GM21528 (cell line): ENCODE measurements at regions not wholly inside any gene's neighbourhood (a gene's known extent, or its start where the extent isn't known, plus 50 kb on each side); places are given as distances from the start of the nearest gene placed in this dataset.
"Not testable (repeated sequence)": the region's sequence is repeated elsewhere in the genome, so short reads cannot be mapped to it uniquely, and the experiment has no call there.

Source experiments
- ATAC-seq: cut with Tn5 transposase; IDR thresholded peaks from one replicate; pipeline ENCODE4 v1.9.1; 2021; ENCODE audit warnings: mild to moderate bottlenecking, moderate library complexity; ENCODE audit not compliant: unreplicated experiment, low FRiP score

DNA sequence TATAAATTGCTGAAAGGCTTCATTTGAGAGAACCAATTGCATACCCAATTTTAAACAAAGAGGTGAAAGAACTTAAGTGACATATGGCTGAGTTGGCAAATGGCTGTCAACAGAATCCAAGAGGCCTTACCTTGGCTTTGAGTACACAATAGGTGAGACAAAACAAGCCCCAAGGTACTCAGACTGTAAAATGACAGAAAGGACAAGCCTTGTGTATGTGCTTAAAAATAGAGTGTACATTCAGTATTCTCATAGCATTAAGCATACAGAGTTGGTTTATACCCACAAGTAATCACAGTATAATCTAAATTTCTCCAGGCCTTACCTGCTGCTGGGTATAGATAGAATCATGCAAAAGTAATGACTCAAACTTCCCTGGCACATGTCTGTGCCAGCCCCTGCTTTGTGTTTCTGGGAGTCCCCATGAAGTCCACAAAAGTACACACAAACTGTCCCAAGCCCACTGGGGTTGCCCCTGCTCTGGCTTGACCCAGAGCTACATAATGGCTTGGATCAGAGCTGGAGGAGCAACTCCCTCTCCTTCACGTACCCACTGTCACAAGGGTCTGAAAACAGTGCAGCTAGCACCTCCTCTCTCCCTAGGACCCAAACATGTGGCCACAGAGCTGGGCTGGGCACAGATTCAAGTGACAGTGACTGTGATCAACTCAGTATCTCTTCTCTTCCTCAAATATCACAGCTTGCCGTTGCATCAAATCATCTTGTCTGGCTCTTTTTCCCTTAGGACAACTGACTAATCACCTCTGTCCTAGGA lies 250.8 kb downstream of the ENC1 start:
- no peak for ATAC-seq

DNA sequence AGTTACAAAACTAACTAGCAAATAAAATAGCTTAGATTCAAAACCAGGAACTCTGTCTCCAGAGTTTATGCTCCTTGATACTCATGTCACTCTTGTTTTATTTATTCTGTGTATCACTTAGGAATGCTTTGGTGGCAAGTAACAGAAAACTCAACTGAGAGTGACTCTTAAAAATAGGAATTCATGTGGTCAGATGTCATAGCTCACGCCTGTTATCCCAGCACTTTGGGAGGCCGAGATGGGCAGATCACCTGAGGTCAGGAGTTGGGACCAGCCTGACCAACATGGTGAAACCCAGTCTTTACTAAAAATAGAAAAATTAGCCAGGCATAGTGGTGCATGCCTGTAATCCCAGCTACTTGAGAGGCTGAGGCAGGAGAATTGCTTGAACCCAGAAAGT lies 252.1 kb downstream of the ENC1 start:
- ATAC-seq = not testable (repeated sequence)

DNA sequence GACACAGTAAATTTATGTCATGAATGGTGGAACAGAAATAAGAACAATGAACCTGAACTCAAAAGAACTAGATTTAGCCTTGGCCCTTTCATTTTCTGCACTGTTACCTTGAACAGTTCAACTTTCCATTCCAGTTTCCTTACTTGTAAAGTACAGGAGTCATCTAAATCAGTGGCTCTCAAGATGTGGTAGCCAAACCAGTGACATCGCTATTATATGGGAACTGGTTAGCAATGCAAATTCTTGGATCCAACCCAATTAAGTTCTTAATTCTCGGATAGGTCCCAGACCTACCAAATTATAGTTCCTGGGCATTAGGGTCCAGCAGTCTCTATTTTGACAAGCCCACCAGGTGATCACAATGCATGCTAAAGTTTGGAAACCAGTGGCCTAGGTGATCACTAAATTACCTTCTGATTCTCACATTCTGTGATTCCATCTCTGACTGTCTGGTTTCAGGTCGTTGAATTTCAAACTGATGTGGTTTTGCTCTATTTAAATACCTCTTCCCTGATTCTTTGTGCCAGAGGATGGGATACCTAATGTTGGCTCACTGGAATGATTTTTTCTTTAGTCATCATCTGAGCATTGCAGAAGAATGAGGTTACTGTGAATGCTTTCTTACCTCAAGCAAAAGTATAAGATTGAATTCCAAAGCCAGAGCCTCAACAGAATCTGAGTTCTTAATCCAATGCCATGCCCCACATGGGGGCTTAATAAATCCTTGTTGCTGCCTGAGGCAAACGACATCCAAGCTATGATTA lies 253.8 kb downstream of the ENC1 start:
- ATAC-seq = no peak

DNA sequence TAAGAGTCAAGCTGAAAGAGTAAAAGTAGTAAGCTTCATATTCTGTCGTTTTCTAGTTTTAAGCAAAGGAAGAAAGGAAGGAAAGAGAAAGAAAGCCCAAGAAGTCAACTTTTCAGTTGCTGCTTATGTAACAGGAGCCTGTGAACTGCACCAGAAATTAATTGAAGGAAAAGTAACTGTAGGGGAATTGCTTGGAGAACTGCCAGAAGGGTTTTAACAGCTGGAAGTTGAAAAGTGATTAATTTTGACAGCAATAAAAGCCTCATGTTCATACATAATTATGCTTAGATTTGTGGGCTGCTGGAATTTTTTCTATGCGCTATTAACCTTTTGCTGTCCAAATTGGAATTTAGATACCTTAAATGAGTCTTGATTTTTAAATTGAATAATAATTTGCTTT lies 255.7 kb downstream of the ENC1 start:
- ATAC-seq = no peak

DNA sequence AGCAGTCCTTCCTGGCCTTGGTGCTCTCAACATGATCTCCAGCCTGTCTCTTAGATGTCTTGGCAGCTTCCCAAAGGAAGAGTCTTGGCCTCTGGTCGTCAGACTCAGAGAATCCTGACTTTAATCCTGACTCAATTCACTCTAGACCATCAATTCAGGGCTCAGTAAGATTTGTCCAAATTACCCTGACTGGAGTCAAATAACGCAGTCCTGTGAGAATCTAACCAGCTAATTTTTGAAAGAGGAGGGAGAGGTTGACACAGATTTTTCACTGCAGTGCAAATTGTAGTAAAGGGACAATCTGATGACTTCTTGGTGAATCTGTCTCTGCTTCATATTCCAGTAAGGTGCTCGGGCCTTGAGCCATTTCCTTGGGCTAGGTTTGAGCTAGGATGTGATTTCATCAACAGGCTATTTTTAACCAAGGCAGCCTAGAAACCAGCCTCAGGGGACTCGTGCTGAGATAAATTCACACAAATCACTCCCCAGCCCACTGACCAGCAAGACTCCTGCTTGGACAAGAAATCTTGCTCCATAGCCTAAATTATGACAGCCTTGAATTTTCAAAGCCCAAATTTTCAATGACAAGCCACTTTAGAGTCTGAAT lies 257.4 kb downstream of the ENC1 start:
- no peak for ATAC-seq

DNA sequence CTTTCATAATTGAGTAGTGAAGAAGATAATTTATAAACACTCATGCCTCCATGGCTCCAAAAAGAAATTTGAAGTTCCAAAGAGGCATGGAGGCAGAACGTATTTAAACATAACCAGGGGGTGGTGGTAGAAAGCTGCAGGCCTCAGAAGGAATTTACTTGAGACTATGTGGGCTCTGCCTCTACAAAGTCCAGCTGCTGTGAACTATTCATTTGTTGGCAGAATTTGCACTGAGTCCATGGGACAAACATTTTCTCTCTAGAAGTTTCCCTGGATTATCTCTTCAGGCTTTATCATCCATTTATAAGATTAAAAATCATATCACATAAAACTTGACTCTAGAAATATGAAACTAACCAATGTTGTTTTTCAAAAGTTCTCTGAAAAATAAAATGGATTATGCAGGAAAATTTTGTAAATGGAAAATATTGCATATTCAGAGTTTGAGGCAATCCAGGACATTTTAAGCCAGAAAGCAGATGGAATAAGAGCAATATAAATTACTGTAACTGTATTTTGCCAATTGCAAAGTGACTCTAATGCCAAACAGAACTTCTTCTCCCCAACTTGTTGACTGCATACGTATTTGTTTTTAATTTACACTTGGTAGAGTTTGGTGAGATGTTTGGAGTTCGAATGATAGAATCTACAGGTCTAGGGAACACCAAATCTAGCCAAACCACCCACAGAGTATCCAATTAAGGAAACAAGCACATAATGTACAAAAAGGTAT lies 258.2 kb downstream of the ENC1 start:
- no peak for ATAC-seq

DNA sequence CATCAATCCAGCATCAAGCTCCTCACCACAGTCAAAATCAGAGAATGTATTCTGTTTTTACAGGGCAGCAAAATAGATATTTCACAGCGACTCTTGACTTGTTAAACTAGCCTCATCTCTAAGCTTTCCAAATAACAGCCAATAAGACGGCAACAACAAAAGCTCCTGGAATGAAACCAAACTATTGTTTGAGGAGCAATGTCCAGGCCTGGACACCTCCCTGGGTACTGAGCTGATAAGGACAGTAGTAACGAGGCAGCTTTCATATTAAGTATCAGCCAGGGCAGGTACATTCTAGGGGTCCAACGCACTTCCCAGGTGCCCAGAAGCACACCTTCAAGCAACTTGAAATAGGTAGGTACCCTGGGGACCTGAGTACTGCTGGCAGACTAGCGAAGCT lies 260.3 kb downstream of the ENC1 start:
- ATAC-seq = no peak

DNA sequence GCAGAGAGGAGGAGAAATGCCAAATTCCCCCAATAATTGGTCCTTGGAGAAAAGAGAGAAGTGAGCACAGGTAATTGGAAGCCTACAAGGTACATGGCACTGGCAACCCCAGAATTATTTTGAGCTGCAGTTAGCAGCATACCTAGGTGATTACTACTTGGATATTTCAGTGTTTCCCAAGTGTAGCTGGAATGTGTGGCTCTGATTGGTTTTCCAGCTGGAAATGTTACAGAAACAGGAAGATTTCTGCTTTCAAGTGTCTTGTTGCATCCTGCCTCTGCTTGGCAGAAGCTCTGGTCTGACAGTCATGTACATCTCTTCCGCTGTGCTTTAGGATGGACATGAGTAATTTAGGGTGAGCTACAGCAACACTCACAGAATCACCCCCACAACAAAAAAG lies 262.1 kb downstream of the ENC1 start:
- no peak for ATAC-seq

DNA sequence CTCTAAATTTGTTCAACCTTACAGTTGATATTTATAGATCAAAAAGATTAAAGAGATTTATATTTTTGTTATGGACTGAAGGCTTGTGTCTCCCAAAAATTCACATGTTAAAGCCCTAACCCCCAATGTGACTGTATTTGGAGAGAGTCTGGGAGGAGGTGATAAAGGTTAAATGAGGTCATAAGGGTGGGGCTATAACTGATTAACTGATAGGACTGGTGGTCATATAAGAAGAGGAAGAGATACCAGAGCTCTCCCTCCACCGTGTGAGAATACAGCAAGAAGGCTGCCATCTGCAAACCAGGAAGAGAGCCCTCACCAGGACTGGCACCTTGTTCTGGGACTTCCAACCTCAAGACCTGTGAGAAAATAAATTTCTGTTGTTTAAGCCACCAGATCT lies 264.3 kb downstream of the ENC1 start:
- no peak for ATAC-seq

DNA sequence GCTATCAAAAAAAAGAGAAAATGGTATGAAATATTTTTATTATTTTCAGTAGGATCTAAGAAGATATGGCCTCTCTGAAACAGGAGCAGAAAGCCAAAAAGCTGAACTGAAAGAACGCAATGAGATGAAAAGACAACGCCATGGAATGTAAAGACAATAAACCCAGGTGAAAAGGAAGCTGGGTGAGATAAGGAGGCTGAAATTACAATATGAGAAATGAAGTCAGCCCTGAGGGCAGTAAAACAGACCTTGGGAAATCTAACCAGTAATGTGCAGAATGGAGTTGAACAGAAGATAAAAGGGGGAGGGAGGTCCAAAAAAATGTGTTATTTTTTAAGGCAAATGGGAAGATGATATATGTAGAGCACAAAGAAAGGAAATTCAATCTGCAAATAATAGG lies 265.3 kb downstream of the ENC1 start:
- no peak for ATAC-seq

DNA sequence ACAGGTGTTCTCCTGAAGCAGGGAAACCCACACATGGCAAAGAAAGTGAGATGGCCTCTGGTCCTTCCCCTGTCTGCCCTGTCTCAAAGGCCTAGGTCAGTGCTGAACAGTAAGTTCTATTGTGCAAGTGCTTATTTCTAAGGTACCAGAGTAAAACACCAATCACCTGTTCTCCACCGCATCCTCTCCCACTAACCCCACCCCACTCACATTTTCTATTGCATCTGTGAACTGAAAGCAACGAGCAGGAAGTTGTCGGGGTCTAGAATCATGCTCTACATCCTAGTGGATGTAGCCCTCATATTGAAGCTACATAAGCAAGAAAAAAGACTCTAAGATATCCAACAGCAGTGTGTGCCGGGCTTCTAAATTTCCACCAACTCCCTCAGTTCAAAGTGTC lies 265.9 kb downstream of the ENC1 start:
- no peak for ATAC-seq

DNA sequence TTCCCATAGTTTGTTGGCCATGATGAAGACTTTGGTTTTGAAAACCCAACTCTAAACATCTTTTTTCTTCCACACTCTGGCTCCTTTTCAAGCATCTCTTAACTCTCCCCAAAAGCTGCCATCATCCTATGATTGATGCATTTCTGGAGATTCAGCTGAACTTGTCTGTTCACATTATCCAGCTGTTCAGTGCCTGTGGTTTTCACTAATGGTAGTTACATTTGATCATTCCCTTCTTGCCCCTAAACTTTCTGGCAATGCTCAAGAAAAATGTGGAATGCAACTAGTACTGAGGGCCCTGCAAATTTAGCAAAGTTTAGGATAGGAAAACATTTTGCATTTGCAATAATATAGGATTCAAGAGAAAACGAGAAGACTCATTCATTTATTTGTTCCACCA lies 267.5 kb downstream of the ENC1 start:
- ATAC-seq = no peak

DNA sequence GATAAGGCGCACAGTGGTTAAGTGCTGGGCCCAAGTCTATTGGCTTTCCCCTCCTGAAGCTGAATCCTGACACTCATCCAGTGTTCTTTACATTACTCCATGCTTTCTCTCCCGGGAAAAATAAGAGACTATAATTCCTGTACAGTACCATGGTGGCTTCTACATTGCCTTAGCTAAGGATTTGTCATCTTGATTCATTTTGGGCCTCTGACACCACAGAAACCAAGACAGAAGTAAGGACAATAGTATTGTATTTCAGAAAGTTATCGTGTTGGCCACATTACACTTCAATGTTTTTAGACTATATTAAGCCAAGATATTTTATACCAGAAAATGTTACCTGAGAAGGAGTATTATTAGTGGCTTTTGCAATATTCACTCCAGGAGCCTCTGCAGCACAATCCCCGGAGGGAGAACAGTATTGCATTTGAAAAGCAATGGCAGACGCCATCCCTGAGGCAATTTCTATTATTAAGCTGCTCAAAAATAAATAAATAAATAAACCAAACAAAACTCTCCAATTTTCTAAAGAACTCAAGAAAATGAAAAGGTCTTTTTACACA lies 267.9 kb downstream of the ENC1 start:
- no peak for ATAC-seq

DNA sequence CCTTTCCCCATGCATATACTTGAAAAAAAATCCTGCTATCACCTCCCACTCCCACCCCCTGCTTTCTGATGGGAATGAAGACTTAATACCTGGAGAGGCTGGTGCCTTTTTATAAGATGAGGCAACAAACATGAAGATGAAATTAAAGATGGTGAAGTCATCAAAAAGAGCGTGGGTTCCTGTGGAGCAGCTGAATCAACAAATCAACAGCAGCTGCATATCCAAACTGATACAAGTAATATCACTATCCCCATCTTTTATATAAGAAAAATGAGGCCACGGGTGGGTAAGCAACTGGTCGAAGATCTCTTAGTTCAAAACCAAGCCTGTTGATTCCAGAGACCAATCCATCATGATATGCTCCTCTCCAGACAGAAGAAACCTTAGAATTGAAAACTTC lies 268.5 kb downstream of the ENC1 start:
- no peak for ATAC-seq

DNA sequence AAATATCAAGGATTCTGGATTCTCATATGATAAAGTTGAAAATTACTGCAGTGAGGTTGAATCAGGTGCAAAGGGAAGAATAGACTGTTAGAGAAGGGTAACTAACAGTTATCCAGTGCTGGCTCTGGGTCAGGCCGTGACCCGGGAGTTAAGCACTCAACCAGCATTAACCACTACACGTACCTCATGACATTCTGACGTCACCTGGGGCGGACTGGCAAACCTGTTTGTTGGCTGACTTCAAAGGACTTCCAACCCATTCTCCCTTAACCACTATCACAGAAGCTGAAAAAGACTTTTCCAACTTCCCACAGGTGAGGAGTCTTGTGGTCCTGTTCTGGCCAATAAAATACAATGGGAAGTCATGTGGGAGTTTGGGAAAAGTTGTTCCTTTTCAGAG lies 268.9 kb downstream of the ENC1 start:
- no peak for ATAC-seq

DNA sequence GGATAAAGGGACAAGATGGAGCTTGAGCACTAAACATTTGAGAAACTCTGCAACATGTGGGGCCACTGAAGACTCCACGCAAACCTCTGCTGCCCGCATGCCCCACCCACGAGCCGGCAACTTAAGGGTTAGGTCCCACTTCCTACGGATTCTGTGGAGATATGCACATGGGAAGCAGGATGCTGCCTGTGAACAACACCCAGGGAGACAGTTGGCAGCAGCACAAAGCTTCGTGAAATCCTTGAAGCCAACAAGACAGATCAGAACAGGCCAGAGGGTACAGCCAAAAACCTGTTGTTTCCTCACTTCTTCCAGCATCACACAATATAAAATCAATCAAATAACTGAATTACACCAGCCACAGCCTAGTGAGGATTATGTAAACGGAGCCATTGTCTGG lies 270.4 kb downstream of the ENC1 start:
- ATAC-seq = no peak

DNA sequence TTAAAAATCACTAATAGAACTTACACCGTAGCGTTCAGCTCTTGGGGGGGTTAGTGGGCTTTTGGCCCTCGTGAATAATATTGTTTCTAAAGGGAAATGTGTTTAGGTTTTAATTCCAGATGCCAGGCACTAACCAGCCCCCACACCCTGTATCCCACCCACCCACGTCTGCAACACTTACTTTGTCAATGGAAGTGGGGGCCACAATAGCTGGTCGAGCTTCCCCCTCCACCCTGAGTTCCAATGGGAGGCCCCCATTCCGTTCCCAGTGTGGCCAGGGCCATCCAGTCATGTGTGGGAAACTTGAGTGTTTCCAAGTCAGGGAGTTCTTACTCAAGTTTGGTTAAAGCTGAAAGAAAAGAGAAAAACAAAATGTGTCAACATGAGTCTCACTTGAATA lies 271.4 kb downstream of the ENC1 start:
- ATAC-seq = no peak

DNA sequence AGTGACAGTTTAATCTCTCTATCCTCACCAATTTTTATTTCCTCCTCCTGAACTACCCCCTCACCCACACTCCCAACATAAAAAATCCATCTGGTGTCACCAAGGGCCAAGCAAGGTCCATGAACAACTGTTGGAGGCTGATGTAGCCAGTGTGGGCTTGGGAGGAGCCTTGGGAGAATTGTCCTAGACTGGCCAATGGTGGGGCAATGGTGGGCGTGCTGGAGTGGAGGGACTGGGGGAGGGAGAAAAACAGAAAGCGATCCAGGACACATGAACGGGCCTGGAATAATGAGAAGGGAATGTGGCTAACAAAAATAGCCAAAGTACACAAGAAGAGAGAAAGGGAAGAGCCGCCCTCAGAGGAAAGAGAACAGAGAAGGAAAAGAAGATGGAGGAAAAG lies 272.6 kb downstream of the ENC1 start:
- ATAC-seq = no peak

DNA sequence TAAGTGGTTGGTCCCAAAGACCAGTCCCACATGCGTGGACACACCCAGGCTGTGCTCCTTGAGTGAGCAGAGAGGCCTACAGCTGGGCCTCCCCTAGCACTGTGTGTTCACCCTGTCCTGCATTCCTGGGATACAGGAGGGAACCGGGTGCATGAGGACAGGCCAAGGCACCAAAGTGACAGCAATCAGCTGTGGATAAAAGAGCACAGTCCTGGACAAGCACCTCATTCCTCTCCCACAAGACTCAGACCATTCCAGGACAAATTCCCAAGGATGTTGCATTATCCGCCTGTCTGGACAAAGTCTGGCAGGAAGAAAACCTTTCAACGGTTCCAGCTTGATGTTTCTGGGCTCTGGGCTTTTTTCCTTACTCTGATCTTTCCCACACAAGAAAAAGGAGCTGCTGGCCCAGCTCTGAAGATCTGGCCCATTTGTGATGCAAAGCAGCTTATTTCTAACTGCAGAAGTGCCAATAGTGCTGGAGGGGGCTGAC lies 273.2 kb downstream of the ENC1 start:
- no peak for ATAC-seq

DNA sequence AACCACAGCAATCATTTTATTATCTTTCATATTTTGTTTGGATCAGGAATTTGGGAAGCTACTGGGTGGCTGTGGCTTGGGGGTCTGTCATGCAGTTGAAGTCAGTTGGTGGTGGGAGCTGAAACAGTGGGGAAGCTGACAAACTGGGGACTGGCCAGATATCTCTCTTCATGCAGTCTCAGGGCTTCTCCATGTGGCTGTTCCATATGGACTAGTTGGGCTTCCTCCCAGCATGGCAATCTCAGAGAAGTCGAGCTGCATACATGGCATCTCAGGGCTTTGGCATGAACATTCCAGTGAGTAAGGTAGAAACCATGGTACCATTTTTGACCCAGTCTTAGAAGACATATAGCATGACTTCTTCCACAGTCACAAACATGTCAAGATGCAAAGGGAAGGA lies 274.8 kb downstream of the ENC1 start:
- ATAC-seq = no peak

DNA sequence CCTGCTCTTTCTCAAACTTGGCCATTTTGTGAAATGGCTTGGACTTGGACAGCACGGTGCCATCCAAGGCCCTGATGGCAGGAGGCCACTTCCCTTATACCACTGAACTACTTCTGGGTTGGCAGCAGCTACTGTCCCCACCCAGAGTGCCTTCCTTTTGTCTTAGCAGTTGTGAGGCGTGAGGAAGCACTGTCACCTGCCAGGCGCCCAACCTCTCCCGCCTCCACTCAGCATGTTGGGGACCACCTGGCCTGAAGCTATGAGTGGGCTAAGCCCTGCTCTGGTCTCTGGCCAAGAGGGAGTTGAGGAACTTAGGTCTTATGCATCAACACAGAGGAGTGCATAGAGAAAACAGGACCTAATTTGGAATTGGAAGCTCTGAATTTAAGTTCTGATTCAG lies 276.0 kb downstream of the ENC1 start:
- ATAC-seq = no peak
